Mesendoderm (in vitro differentiated cells): ENCODE measurements at regions not wholly inside any gene's neighbourhood (a gene's known extent, or its start where the extent isn't known, plus 50 kb on each side); places are given as distances from the start of the nearest gene placed in this dataset.

ENCODE experiments used
- DNase-seq: peaks from one replicate; pipeline ENCODE4 v3.0.0; 2013
- H2AK5ac ChIP-seq: 2 replicates; pipeline ENCODE4 v1.6.1; 2013; ENCODE audit warnings: low read length, inconsistent platforms
- H2BK120ac ChIP-seq: 2 replicates; pipeline ENCODE4 v1.6.1; 2013; ENCODE audit warnings: low read depth, mild to moderate bottlenecking, low read length, moderate library complexity, mixed read lengths
- H2BK15ac ChIP-seq: replicated peaks from 2 replicates; pipeline ENCODE4 v1.6.1; 2013; ENCODE audit warnings: low read depth, mild to moderate bottlenecking, moderate library complexity
- H2BK5ac ChIP-seq: 2 replicates; pipeline ENCODE4 v1.6.1; 2013; ENCODE audit warnings: low read length, inconsistent platforms
- H3K18ac ChIP-seq: 2 replicates; pipeline ENCODE4 v1.6.1; 2013; ENCODE audit warnings: mild to moderate bottlenecking, low read length, mixed read lengths
- H3K23ac ChIP-seq: one replicate; pipeline ENCODE4 v1.6.1; 2013; ENCODE audit warnings: low read length
- H3K27ac ChIP-seq: 2 replicates; pipeline ENCODE4 v1.5.1; 2013; ENCODE audit warnings: low read depth, mild to moderate bottlenecking, inconsistent platforms, low read length, moderate library complexity
- H3K27me3 ChIP-seq: 2 replicates; pipeline ENCODE4 v1.6.1; 2013; ENCODE audit warnings: low read length, control low read depth, mild to moderate bottlenecking, inconsistent platforms; ENCODE audit not compliant: insufficient read depth, poor library complexity
- H3K36me3 ChIP-seq: 2 replicates; pipeline ENCODE4 v1.6.1; 2013; ENCODE audit warnings: low read length, inconsistent platforms; ENCODE audit not compliant: control insufficient read depth, insufficient read depth
- H3K4ac ChIP-seq: one replicate; pipeline ENCODE4 v1.6.1; 2013; ENCODE audit warnings: low read depth, mild to moderate bottlenecking, low read length, moderate library complexity
- H3K4me1 ChIP-seq: 2 replicates; pipeline ENCODE4 v1.6.1; 2013; ENCODE audit warnings: low read depth, low read length, inconsistent platforms; ENCODE audit not compliant: control insufficient read depth
- H3K4me2 ChIP-seq: 2 replicates; pipeline ENCODE4 v1.6.1; 2013; ENCODE audit warnings: low read length
- H3K4me3 ChIP-seq: 2 replicates; pipeline ENCODE4 v1.5.1; 2013; ENCODE audit warnings: mild to moderate bottlenecking, low read length
- H3K56ac ChIP-seq: one replicate; pipeline ENCODE4 v1.6.1; 2013; ENCODE audit warnings: low read length
- H3K79me1 ChIP-seq: 2 replicates; pipeline ENCODE4 v1.6.1; 2013; ENCODE audit warnings: low read length, inconsistent platforms
- H3K79me2 ChIP-seq: 2 replicates; pipeline ENCODE4 v1.6.1; 2013; ENCODE audit warnings: mild to moderate bottlenecking, low read length; ENCODE audit not compliant: control insufficient read depth, insufficient read depth
- H3K9ac ChIP-seq: 2 replicates; pipeline ENCODE4 v1.6.1; 2013; ENCODE audit warnings: low read length, inconsistent platforms
- H4K5ac ChIP-seq: one replicate; pipeline ENCODE4 v1.6.1; 2013; ENCODE audit warnings: low read length
- H4K8ac ChIP-seq: one replicate; pipeline ENCODE4 v1.6.1; 2013; ENCODE audit warnings: low read depth, mild to moderate bottlenecking, control low read depth, low read length, moderate library complexity
- WGBS: extraction: QIAGEN DNeasy Blood & Tissue Kit; methylation state at CpG from one replicate; pipeline ENCODE4 v1.1.7; 2013; ENCODE audit warnings: low lambda C conversion rate, missing lambda C conversion rate; ENCODE audit not compliant: insufficient coverage; ENCODE audit errors: extremely low coverage; 5-methylcytosine and 5-hydroxymethylcytosine counted together

DNA sequence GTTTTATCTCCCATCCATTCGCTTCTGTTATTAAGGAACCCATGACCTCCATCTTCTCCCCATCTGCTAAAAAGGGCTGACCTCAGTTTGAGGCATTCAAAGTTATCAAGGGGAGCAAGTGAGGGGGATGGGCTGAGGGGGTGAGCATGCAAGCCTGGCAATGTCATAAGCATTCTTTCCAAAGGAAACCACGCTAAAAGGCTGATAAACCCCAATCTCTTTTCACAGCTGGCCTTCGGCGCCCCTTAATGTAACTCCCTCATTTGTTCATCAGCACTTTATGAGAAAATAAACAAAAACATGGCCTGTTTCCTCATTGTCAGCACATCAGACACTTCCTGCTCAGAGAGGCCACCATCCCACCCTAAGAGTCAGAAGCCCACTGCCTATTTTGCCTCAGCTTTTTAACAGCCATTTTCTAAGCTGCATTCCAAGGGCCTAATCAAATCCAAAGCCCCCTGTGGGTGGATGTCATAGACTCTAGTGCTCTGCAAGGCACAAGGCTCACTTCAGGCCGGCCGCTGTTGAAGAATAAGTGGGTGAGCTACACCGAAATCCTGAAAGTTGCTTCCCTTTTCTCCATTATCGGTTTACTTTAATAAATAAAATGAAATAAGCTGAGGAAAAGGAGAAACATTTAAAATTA lies 92.0 kb upstream of the SRD5A3 start:
- H3K79me1 ChIP-seq = no peaks in the 10 kb centered on the region
- no peak overlapping the region for H3K27ac ChIP-seq
- no peaks in the 10 kb centered on the region for H3K79me2 ChIP-seq
- peak; percentile 73 for DNase-seq
- H3K4me3 ChIP-seq = no peak overlapping the region
- H2BK5ac ChIP-seq = no peak overlapping the region
- H2BK120ac ChIP-seq = no peak overlapping the region
- H2BK15ac ChIP-seq = no peak overlapping the region
- H3K36me3 ChIP-seq = no peaks in the 10 kb centered on the region
- H4K5ac ChIP-seq = no peak overlapping the region
- H3K4me2 ChIP-seq = no peak overlapping the region
- no peak overlapping the region for H4K8ac ChIP-seq
- H3K56ac ChIP-seq = no peak overlapping the region
- H3K27me3 ChIP-seq = no peaks in the 10 kb centered on the region
- peaks cover 9% of the 10 kb centered on the region for H3K4me1 ChIP-seq
- WGBS = no CpG with 5 or more reads among the region's 8 CpGs
- H3K4ac ChIP-seq = no peak overlapping the region
- no peak overlapping the region for H3K23ac ChIP-seq
- H3K18ac ChIP-seq = peak overlapping the region; percentile 45
- no peak overlapping the region for H3K9ac ChIP-seq
- no peak overlapping the region for H2AK5ac ChIP-seq

DNA sequence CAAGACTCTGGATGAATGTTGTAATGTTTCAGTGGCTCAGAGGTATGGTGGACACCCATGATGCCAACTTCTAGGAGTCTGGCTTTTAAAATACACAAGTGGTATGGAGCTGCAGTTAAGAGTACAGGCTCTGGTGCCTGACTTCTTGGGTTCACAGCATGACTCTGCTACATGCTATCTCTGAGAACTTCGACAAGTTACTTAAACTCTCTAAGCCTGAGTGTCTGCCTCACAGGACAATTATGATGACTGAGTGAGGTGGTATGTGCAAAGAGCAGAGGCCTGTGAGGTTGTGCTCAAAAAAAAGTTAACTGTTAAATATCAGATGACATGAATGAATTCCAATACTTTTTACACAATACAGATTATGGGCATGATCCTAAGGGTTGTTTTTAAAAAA lies 90.9 kb upstream of the SRD5A3 start:
- peak overlapping the region; percentile 56 for H3K18ac ChIP-seq
- no peaks in the 10 kb centered on the region for H3K79me2 ChIP-seq

GRCh38 chr4:55256787-55257186 lies 89.3 kb upstream of the SRD5A3 start:
- no CpG with 5 or more reads among the region's 6 CpGs for WGBS
- H3K4me1 ChIP-seq = peaks cover 9% of the 10 kb centered on the region
- H3K36me3 ChIP-seq = no peaks in the 10 kb centered on the region
- H3K79me1 ChIP-seq = no peaks in the 10 kb centered on the region
- H2AK5ac ChIP-seq = no peak overlapping the region
- no peaks in the 10 kb centered on the region for H3K79me2 ChIP-seq
- no peak overlapping the region for H3K18ac ChIP-seq
- H3K23ac ChIP-seq = no peak overlapping the region
- no peak overlapping the region for H3K4me3 ChIP-seq
- no peak overlapping the region for H3K9ac ChIP-seq
- H4K8ac ChIP-seq = no peak overlapping the region
- H4K5ac ChIP-seq = no peak overlapping the region
- no peaks in the 10 kb centered on the region for H3K27me3 ChIP-seq
- no peak overlapping the region for H3K27ac ChIP-seq
- H2BK5ac ChIP-seq = no peak overlapping the region
- H3K56ac ChIP-seq = no peak overlapping the region
- peak; percentile 96 for DNase-seq
- no peak overlapping the region for H3K4me2 ChIP-seq
- H2BK120ac ChIP-seq = no peak overlapping the region
- no peak overlapping the region for H2BK15ac ChIP-seq
- H3K4ac ChIP-seq = no peak overlapping the region

More for the DNA sequence above, 90.9 kb upstream of the SRD5A3 start:
- Histone ChIP-seq H3K79me1 (no peaks in the 10 kb centered on the region), H3K4me1 (peaks cover 9% of the 10 kb centered on the region), H2BK15ac (no peak overlapping the region), H3K56ac (no peak overlapping the region), H2BK5ac (no peak overlapping the region), H3K27ac (no peak overlapping the region), H3K23ac (no peak overlapping the region), H3K9ac (no peak overlapping the region), H3K4me3 (no peak overlapping the region), H2AK5ac (no peak overlapping the region), H2BK120ac (no peak overlapping the region), H4K8ac (no peak overlapping the region), H3K27me3 (no peaks in the 10 kb centered on the region), H3K4me2 (no peak overlapping the region), H4K5ac (no peak overlapping the region), H3K4ac (no peak overlapping the region), H3K36me3 (no peaks in the 10 kb centered on the region)
- DNase-seq = peak; percentile 80
- no CpG with 5 or more reads among the region's 1 CpG for WGBS

- H3K56ac ChIP-seq = no peak overlapping the region
- no peak overlapping the region for H2BK120ac ChIP-seq
- H3K79me1 ChIP-seq = no peaks in the 10 kb centered on the region
- no peak overlapping the region for H2AK5ac ChIP-seq
- no peak overlapping the region for H4K8ac ChIP-seq
- no peak overlapping the region for H3K4me3 ChIP-seq
- no peak for DNase-seq
- no peak overlapping the region for H3K4ac ChIP-seq
- H3K4me1 ChIP-seq = peaks cover 9% of the 10 kb centered on the region
- no CpG with 5 or more reads among the region's 5 CpGs for WGBS
- H3K27ac ChIP-seq = no peak overlapping the region
- H2BK5ac ChIP-seq = no peak overlapping the region
- H3K4me2 ChIP-seq = no peak overlapping the region
- H3K36me3 ChIP-seq = no peaks in the 10 kb centered on the region
- H3K9ac ChIP-seq = no peak overlapping the region
- no peak overlapping the region for H2BK15ac ChIP-seq
- no peak overlapping the region for H3K18ac ChIP-seq
- H4K5ac ChIP-seq = no peak overlapping the region
- no peaks in the 10 kb centered on the region for H3K27me3 ChIP-seq
- H3K23ac ChIP-seq = no peak overlapping the region
- H3K79me2 ChIP-seq = no peaks in the 10 kb centered on the region
Measured at GRCh38 chr4:55258152-55258865, 87.7 kb upstream of the SRD5A3 start.

DNA sequence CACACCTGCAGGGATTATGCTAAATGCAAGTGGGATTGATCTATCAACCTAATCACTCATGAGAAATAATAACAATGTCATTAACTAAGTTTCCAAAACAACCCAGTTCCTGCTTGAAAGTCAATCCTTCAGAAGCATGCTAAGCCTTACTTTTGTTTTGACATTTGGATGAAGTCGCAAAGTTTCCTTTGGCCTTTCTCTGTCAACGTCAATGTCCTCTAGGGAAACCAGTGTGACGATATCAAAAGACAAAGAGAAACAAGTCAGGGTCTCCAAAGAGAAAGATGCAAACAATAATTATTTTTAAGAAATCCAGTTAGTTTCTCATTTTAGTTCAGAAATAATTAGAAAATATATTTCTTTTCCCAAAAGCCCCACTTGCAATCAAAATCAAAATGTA lies 86.7 kb upstream of the SRD5A3 start:
- no peak overlapping the region for H3K18ac ChIP-seq
- H2AK5ac ChIP-seq = no peak overlapping the region
- no CpG with 5 or more reads among the region's 3 CpGs for WGBS
- no peaks in the 10 kb centered on the region for H3K27me3 ChIP-seq
- H3K4me2 ChIP-seq = no peak overlapping the region
- H3K36me3 ChIP-seq = no peaks in the 10 kb centered on the region
- H4K5ac ChIP-seq = no peak overlapping the region
- H4K8ac ChIP-seq = no peak overlapping the region
- H3K56ac ChIP-seq = no peak overlapping the region
- no peak overlapping the region for H3K4me3 ChIP-seq
- no peak overlapping the region for H3K9ac ChIP-seq
- no peak overlapping the region for H3K27ac ChIP-seq
- H2BK120ac ChIP-seq = no peak overlapping the region
- no peaks in the 10 kb centered on the region for H3K79me1 ChIP-seq
- DNase-seq = no peak
- no peak overlapping the region for H2BK15ac ChIP-seq
- H3K23ac ChIP-seq = no peak overlapping the region
- no peak overlapping the region for H3K4ac ChIP-seq
- no peak overlapping the region for H2BK5ac ChIP-seq
- H3K79me2 ChIP-seq = no peaks in the 10 kb centered on the region
- peaks cover 5% of the 10 kb centered on the region for H3K4me1 ChIP-seq
